Progenitor cell of endocrine pancreas (in vitro differentiated cells): ENCODE measurements at regions not wholly inside any gene's neighbourhood (a gene's known extent, or its start where the extent isn't known, plus 50 kb on each side); places are given as distances from the start of the nearest gene placed in this dataset.

Experiments used
- DNase-seq: peaks from one replicate; pipeline ENCODE4 v3.0.0; 2021; ENCODE audit warnings: low spot score; ENCODE audit not compliant: unreplicated experiment
- H3K27ac Mint-ChIP-seq: 2 replicates; pipeline ENCODE4 v1.8.0; 2021; ENCODE audit warnings: mild to moderate bottlenecking, moderate library complexity, mixed read lengths
- H3K27me3 Mint-ChIP-seq: 2 replicates; pipeline ENCODE4 v1.8.0; 2021; ENCODE audit warnings: mixed read lengths
- H3K36me3 Mint-ChIP-seq: 2 replicates; pipeline ENCODE4 v1.8.0; 2022; ENCODE audit warnings: mixed read lengths; ENCODE audit not compliant: insufficient read depth
- H3K4me1 Mint-ChIP-seq: 2 replicates; pipeline ENCODE4 v1.8.0; 2021; ENCODE audit warnings: low read depth, mixed read lengths
- H3K4me3 Mint-ChIP-seq: 2 replicates; pipeline ENCODE4 v1.8.0; 2021; ENCODE audit warnings: low read depth, mild to moderate bottlenecking, moderate library complexity, mixed read lengths
- H3K9me3 Mint-ChIP-seq: 2 replicates; pipeline ENCODE4 v1.8.0; 2021; ENCODE audit warnings: low read depth, mixed read lengths
- CTCF ChIP-seq: fragments of 200-600 bp; sonication (generic); IDR thresholded peaks from one replicate; pipeline ENCODE4 v1.5.0; 2021; ENCODE audit warnings: antibody characterized with exemption, mild to moderate bottlenecking; ENCODE audit not compliant: unreplicated experiment

DNA sequence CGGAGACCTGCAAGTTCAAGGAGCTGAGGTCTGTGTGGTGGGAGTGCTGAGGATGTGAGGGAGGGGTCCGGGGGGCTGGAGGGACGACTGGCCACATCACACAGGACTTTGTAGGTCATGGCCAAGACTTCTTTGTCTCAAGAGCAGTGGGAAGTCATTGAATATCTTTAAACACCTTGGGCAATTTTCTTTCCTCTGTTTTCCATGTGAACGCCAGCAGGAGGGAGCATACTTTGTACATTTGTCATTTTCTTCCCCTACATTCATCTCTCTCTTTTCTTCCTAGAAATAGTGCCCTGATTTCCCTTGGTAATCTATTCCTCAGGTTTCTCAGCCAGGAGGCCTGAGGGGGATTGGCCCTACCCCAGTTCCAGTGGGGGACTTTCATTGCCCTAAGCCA is 153.7 kb upstream of the MSX2 start:
- H3K4me1 Mint-ChIP-seq = no peaks in the 10 kb centered on the region
- H3K9me3 Mint-ChIP-seq = no peaks in the 10 kb centered on the region
- no peak overlapping the region for H3K27ac Mint-ChIP-seq
- H3K4me3 Mint-ChIP-seq = no peak overlapping the region
- H3K36me3 Mint-ChIP-seq = no peaks in the 10 kb centered on the region
- TF ChIP-seq CTCF = no peak
- no peak for DNase-seq
- peaks cover 40% of the 10 kb centered on the region for H3K27me3 Mint-ChIP-seq

DNA sequence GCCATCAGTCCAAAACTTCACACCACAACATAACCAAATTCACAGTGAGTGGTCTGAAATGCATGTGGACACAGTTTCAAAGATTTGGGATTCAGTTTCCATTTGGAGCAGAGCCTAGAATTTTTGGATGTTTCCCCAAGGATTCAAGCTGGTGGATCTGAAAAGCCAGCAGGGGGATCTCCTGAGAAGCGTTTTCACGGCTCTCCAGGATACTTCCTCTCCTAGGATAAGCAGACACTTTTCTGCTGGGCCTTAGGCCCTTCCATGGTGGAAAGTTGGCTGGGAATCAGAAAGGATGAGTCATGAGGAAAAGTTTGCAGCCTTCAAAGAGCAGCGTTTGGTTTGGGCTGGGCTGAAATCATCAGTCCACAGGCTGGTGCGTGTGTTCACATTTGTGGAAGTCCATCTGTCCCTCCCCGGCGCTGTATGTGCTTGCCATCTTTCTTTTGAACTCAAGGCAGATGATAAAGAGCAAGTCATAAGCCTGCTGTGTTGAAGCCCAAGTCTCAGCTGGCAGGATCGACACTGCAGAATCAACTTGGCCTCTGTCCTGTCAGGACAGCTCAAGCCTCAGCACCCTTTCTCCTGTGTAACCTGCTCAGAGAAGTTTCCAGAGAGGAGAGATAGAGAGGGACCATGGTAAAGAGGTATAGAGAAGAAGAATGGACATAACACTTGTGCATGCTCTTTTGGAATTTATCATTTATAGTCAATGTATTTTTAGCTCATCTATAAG is 152.6 kb upstream of the MSX2 start:
- H3K36me3 Mint-ChIP-seq = no peaks in the 10 kb centered on the region
- H3K4me3 Mint-ChIP-seq = no peak overlapping the region
- peaks cover 36% of the 10 kb centered on the region for H3K27me3 Mint-ChIP-seq
- no peak for DNase-seq
- no peaks in the 10 kb centered on the region for H3K4me1 Mint-ChIP-seq
- no peaks in the 10 kb centered on the region for H3K9me3 Mint-ChIP-seq
- H3K27ac Mint-ChIP-seq = no peak overlapping the region
- no peak for TF ChIP-seq CTCF

DNA sequence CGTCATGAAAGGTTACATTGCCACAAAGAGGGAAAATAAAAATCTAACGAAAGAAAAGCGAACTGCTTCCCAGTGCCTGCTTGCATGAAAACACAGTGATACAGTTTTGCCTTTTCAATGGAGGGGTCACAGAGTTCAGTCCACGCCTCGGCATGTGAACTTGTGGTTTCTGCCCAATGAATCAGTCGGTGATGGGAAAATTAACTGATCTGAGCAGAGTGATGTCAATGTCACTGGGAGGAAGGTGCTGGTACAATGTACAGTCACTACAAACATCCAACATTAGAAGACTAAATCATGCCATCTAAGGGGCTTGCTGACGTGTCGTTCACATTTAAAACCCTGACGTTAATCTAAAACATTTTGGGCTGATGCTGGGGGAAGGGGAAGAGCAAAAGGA is 151.8 kb upstream of the MSX2 start:
- H3K4me3 Mint-ChIP-seq = no peak overlapping the region
- DNase-seq = no peak
- H3K4me1 Mint-ChIP-seq = no peaks in the 10 kb centered on the region
- H3K27ac Mint-ChIP-seq = no peak overlapping the region
- H3K9me3 Mint-ChIP-seq = no peaks in the 10 kb centered on the region
- H3K36me3 Mint-ChIP-seq = no peaks in the 10 kb centered on the region
- H3K27me3 Mint-ChIP-seq = peaks cover 33% of the 10 kb centered on the region
- TF ChIP-seq CTCF = no peak

- H3K4me3 Mint-ChIP-seq = no peak overlapping the region
These were observed 151.0 kb upstream of the MSX2 start for GRCh38 chr5:174573221-174573994.

More at GRCh38 chr5:174573221-174573994, 151.0 kb upstream of the MSX2 start:
- Mint-ChIP-seq H3K27ac (no peak overlapping the region), H3K4me1 (no peaks in the 10 kb centered on the region), H3K9me3 (no peaks in the 10 kb centered on the region), H3K27me3 (peaks cover 33% of the 10 kb centered on the region), H3K36me3 (no peaks in the 10 kb centered on the region)
- no peak for DNase-seq
- TF ChIP-seq CTCF = no peak
